ENCODE measurements at regions not wholly inside any gene's neighbourhood (a gene's known extent, or its start where the extent isn't known, plus 50 kb on each side); places are given as distances from the start of the nearest gene placed in this dataset.

DNA sequence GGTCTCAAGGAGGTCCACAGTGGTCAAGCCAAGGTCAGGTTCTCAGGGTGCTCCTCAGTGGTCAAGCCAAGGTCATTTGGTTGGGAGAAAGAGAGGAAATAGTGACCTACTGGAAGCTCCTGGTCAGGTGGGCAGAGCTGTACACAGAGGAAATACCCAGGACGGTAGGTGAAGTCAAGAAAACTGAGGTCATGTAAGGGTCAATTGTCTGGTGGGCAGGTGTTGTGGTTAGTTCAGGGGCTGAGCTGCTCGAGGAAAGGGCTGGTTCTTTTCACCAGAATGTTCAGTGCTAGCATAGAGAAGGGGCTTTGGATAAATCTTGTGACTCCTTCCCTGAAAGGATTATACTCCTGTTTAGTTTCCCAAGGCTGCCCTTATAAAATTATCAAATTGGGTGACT lies 540.5 kb downstream of the VRK1 start:
- no peak for DNase-seq (ENCODE audit: low read depth in 2 of 3, low spot score in 1 of 3)

GRCh38 chr14:97344666-97345065 lies 547.5 kb downstream of the VRK1 start:
- no peak for DNase-seq (ENCODE audit: low read depth in 2 of 3, low spot score in 1 of 3)

DNA sequence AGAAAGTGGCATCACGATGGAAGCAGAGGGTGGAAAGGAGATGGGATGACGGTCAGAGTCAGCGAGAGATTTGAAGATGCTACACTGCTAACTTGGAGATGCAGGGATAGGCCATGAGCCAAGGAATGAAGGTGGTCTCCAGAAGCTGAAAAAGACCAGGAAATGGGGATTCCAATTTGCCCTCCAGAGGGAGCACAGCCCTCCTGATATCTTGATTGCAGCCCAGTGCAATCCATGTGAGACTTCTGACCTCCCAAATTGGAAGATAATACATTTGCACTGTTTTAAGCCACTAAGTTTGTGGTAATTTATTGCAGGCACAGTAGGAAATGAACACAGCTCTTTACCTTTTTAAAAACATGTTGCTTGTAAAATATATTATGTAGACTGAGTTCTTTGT lies 549.5 kb downstream of the VRK1 start:
- no peak for DNase-seq (ENCODE audit: low read depth in 2 of 3, low spot score in 1 of 3)

GRCh38 chr14:97349463-97349862 lies 552.3 kb downstream of the VRK1 start:
- no peak for DNase-seq (ENCODE audit: low read depth in 2 of 3, low spot score in 1 of 3)

- DNase-seq (ENCODE audit: low read depth in 2 of 3, low spot score in 1 of 3) = no peak
These were observed 552.8 kb downstream of the VRK1 start for GRCh38 chr14:97349946-97350345.

DNA sequence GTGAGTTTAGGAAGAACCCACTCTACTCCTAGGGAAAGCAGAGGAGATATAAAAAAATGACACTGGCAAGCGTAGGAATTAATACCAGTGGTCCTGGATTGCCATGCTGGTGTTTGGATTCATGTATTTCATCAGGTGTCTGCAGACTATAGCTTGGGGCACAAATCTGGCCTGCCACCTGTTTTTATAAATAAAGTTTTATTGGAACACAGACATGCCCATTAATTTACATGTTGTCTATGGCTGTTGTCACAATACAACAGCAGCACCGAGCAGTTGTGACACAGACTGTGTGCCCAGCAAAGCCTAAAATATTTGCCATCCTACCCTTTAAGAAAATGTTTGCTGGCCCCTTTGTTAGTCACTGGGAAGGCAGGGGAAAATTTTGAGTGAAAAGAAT lies 553.2 kb downstream of the VRK1 start:
- DNase-seq (ENCODE audit: low read depth in 2 of 3, low spot score in 1 of 3) = no peak

- DNase-seq (ENCODE audit: low read depth in 2 of 3, low spot score in 1 of 3) = no peak
These were observed 553.9 kb downstream of the VRK1 start for GRCh38 chr14:97350894-97351731.

DNA sequence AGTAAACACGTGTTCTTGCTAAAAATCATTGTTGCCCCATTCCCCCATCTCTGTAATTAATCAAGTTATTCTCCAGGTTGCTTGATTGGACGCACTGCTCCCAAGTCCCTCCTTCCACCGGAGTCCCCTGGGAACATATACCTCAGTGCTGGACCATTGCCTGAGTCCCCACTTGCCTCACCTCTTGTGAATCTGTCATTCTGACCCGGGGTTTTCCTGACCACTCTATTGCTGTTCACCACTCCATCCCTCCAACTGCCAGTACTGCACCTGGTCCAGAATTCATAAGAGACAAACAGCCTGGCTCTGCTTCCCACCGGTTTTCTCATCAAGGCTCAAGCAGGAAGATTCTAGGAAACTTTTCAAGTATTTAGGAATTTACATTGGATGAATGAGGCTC lies 555.9 kb downstream of the VRK1 start:
- DNase-seq (ENCODE audit: low read depth in 2 of 3, low spot score in 1 of 3) = no peak

GRCh38 chr14:97354119-97354722 lies 557.0 kb downstream of the VRK1 start:
- no peak for DNase-seq (ENCODE audit: low read depth in 2 of 3, low spot score in 1 of 3)

DNA sequence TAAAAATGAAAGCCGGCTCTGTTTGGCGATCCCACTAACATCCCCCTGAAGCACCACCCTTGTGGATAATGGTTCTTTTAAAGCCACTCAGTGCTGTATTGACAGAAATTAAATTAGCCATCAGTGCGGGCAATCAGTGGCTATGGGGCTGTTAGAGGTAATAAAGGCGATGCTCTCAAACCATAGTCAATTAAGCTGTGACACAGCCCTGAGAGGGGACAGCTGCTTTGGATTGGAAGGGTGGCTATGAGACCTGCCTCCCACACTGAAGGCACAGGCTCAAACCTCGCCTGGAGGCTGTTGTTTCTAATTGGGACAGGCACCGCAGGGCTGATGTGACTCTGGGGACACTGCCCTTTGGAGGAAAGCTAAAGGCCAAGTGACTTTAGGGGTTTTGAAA lies 562.2 kb downstream of the VRK1 start:
- no peak for DNase-seq (ENCODE audit: low read depth in 2 of 3, low spot score in 1 of 3)

GRCh38 chr14:97361181-97361580 lies 564.0 kb downstream of the VRK1 start:
- no peak for DNase-seq (ENCODE audit: low read depth in 2 of 3, low spot score in 1 of 3)

DNA sequence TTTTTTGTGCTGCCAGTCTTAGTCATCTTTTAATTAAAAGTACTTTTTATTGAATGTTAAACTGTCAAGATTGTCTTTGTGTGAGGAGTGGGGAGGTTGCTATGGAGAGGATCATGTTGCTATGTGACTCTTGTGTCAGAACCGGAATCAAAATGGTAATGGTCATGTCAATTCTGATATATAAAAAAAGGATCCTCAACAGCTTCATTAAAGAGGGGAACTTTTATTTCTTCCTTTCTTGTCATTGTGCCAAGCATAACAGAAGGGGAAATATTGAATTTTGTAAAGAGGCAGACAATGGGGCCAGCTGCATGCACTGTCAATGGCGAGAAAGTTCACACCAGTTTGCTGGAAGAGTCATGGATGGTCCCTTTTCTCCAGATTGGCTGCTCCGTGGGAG lies 564.8 kb downstream of the VRK1 start:
- no peak for DNase-seq (ENCODE audit: low read depth in 2 of 3, low spot score in 1 of 3)

DNA sequence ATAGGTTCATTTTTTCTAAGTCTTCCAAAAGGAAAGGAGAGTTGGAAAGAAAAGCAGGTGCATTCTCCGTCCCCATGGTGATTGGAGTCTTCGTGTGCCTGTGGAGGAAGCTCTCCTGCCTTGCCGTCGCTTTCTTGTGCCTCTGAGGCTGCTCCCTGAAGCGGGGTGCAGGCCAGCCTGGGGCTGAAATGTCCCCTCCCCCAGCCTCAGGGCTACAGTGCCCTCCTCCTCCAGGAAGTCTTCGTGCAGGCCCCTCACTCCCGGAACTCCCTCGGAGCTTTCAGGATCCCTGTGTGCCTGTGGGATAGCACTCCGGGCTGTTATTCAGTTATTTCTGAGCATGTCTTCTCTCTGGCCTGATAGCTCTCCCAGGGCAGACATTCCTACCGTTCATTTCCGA lies 569.2 kb downstream of the VRK1 start:
- DNase-seq (ENCODE audit: low read depth in 2 of 3, low spot score in 1 of 3) = no peak

GRCh38 chr14:97367278-97367677 lies 570.1 kb downstream of the VRK1 start:
- no peak for DNase-seq (ENCODE audit: low read depth in 2 of 3, low spot score in 1 of 3)

GRCh38 chr14:97368049-97368448 lies 570.9 kb downstream of the VRK1 start:
- no peak for DNase-seq (ENCODE audit: low read depth in 2 of 3, low spot score in 1 of 3)

DNA sequence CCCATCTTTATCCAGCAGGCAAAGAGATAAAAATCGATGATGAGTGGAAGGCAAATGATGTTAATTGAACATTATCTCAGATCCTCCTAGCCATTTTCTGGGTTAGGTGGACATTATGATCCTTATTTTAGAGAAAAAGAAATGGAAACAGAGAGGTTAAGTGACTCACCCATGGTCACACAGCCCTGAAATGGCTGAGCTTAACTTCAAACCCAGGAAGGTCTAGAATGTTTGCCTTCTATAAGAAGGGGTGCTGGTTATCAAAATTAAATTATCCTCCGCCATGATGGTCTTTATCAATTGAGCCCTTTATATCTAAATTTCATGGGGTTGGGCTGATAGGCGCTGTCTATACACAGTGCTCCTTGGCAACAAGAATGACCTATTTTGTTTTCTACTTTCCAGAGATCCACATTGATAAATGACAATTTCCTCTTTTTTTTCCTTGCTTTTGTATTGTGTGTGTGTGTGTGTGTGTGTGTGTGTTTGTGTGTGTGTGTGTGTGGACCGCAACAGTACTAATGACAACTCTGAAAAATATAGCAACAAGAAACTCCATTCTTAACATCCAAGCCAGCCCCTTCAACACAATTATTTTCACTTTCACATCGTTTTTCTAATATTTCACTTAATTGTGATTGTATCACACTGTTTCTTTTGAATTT lies 571.9 kb downstream of the VRK1 start:
- DNase-seq (ENCODE audit: low read depth in 2 of 3, low spot score in 1 of 3) = no peak

DNA sequence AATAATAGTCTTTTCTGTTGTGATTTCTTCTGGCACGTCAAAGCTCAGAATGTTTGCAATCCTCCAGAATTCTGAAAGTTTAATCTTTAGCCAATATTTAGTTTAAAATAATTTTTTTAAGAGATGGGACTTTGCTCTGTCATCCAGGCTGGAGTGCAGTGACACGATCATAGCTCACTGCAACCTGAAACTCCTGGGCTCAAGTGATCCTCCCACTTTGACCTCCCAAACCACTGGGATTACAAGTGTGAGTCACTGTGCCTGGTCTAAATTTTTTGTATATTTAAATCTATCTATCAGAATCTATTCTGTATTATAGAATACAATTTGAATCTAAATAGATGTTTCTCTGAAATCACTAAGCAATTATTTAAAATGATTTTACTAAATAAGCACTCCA lies 572.7 kb downstream of the VRK1 start:
- no peak for DNase-seq (ENCODE audit: low read depth in 2 of 3, low spot score in 1 of 3)

DNA sequence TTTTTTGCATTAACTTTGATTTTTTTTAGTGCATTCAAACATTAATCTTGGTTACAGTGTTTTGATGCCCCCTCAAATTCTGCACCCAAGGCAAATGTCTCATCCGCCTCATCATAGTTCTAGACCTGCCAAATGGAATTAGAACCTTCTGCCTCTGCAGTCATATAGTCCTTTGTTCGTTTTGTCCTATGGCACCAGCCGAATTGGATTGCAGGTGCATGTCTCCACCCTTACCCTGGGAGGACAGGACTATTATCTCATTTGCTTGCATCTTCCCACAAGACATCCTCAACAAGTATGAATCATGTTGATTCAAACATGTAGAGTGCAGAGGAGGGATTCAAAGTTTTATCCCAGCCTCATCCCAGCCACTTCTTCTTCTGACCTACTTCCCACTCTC lies 579.1 kb downstream of the VRK1 start:
- no peak for DNase-seq (ENCODE audit: low read depth in 2 of 3, low spot score in 1 of 3)

DNA sequence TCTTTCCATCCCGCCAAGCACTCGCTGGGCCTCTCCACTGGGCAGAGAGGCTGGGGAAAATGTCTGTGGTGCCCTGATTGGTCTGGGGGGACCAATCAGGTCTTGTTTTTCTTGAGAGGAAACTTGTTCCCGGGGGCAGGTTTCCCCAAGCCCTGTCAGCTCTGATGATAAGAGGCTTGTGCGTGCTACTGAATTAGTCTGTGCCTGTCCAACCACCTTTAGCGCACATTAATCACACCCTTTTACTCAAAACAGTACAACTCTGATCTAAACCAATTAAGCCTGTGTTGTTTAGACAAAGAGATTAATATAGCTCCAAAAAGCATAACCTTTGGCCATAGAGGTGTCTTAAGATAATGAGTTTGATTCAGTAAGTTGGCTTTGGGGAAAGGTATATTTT lies 580.4 kb downstream of the VRK1 start:
- DNase-seq (ENCODE audit: low read depth in 2 of 3, low spot score in 1 of 3) = no peak

DNA sequence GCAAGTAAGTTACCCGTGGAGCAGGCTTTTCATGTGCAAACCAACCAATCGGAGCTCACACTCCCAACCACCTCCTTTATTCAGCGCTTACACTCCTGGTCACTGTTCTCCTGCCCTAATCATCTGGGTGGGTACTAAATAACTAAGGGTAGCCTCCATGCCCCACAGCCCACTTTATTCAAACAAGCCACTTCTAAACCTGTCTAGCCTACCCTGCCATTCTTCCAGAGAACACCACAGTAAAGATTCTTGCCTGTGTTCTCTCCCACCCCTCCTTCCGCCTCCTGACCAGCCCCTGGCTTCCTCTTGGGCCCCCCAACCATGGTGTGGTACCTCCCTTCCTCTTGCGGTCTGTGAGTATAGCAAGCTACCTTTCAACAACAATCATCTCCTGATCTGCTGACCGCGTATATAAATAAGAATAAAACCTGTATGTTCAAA lies 581.9 kb downstream of the VRK1 start:
- DNase-seq (ENCODE audit: low read depth in 2 of 3, low spot score in 1 of 3) = peak in 1 of 3 donors; percentile 14

DNA sequence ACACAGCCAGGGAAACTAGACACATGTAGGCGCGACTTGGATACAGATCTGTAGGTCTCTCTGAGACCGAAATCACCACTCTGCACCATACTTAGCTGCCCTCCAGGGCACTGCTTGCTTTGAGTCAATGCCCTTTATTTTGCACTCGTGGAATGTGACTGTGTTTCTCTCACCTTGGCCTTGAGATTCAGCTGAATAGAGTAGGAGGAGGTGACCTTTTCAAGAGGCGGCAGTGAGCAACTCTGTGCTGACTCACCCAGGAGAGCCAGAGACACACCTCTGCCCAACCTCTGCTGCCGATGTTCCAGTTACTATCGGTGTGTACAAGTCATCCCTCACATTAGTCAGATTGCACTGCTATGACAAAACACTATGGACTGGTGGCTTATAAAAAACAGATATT lies 583.4 kb downstream of the VRK1 start:
- DNase-seq (ENCODE audit: low read depth in 2 of 3, low spot score in 1 of 3) = peak; percentile 56 to 79 (median 62)

GRCh38 chr14:97381309-97381708 lies 584.1 kb downstream of the VRK1 start:
- DNase-seq (ENCODE audit: low read depth in 2 of 3, low spot score in 1 of 3) = no peak

All from stimulated activated CD4-positive, alpha-beta T cell treated with anti-CD3 and anti-CD28 coated beads, Interleukin-12 subunit alpha, Interleukin-12 subunit beta, amount 100 ng/mL, for 48 hours (primary cell).